ENCODE measurements at regions not wholly inside any gene's neighbourhood (a gene's known extent, or its start where the extent isn't known, plus 50 kb on each side); places are given as distances from the start of the nearest gene placed in this dataset.

GRCh38 chr9:108058135-108058814 lies 568.7 kb upstream of the KLF4 start:
- peaks cover 5% of the 10 kb centered on the region for H3K9me3 Mint-ChIP-seq (ENCODE audit: low read depth, unreplicated experiment)
- no peak for TF ChIP-seq CTCF (IDR thresholded peaks at IDR 0.05; ENCODE audit: unreplicated experiment)
- DNase-seq: peak; percentile 1
- no peak overlapping the region for H3K4me3 Mint-ChIP-seq (ENCODE audit: low read depth, unreplicated experiment)
- no peaks in the 10 kb centered on the region for H3K27me3 Mint-ChIP-seq (ENCODE audit: unreplicated experiment)
- CTCF ChIA-PET: no interaction called here
- intact Hi-C loops (cut with micrococcal nuclease; ENCODE audit: unreplicated experiment): loop anchor here (5.0 kb wide), 3 partner anchors 214 to 576 kb away; no protein-coding TSS in a partner anchor
- BruUV-seq (replicated peaks): no TSS peak
- peaks cover 32% of the 10 kb centered on the region for H3K4me1 Mint-ChIP-seq (ENCODE audit: low read depth, unreplicated experiment)
- no peak overlapping the region for H3K27ac Mint-ChIP-seq (ENCODE audit: unreplicated experiment)
- peaks cover 4% of the 10 kb centered on the region for H3K36me3 Mint-ChIP-seq (ENCODE audit: insufficient read depth, unreplicated experiment)

GRCh38 chr9:108057421-108058134 lies 568.0 kb upstream of the KLF4 start:
- peaks cover 32% of the 10 kb centered on the region for H3K4me1 Mint-ChIP-seq (ENCODE audit: low read depth, unreplicated experiment)

GRCh38 chr9:108056805-108057386 lies 567.3 kb upstream of the KLF4 start:
- intact Hi-C loops (cut with micrococcal nuclease; ENCODE audit: unreplicated experiment): loop anchor here (5.0 kb wide), 3 partner anchors 215 to 575 kb away; no protein-coding TSS in a partner anchor
- no peak for DNase-seq
- peaks cover 4% of the 10 kb centered on the region for H3K36me3 Mint-ChIP-seq (ENCODE audit: insufficient read depth, unreplicated experiment)
- H3K4me1 Mint-ChIP-seq (ENCODE audit: low read depth, unreplicated experiment): peaks cover 32% of the 10 kb centered on the region
- H3K4me3 Mint-ChIP-seq (ENCODE audit: low read depth, unreplicated experiment): no peak overlapping the region
- BruUV-seq (replicated peaks): no TSS peak
- H3K9me3 Mint-ChIP-seq (ENCODE audit: low read depth, unreplicated experiment): peaks cover 4% of the 10 kb centered on the region
- CTCF ChIA-PET: no interaction called here
- no peaks in the 10 kb centered on the region for H3K27me3 Mint-ChIP-seq (ENCODE audit: unreplicated experiment)
- no peak overlapping the region for H3K27ac Mint-ChIP-seq (ENCODE audit: unreplicated experiment)
- TF ChIP-seq CTCF (IDR thresholded peaks at IDR 0.05; ENCODE audit: unreplicated experiment): no peak

More at GRCh38 chr9:108057421-108058134, 568.0 kb upstream of the KLF4 start:
- H3K27ac Mint-ChIP-seq (ENCODE audit: unreplicated experiment): no peak overlapping the region
- no peak for TF ChIP-seq CTCF (IDR thresholded peaks at IDR 0.05; ENCODE audit: unreplicated experiment)
- H3K9me3 Mint-ChIP-seq (ENCODE audit: low read depth, unreplicated experiment): peaks cover 4% of the 10 kb centered on the region
- H3K36me3 Mint-ChIP-seq (ENCODE audit: insufficient read depth, unreplicated experiment): peaks cover 4% of the 10 kb centered on the region
- DNase-seq: peak; percentile 8
- intact Hi-C loops (cut with micrococcal nuclease; ENCODE audit: unreplicated experiment): loop anchor here (5.0 kb wide), 3 partner anchors 215 to 575 kb away; no protein-coding TSS in a partner anchor
- BruUV-seq (replicated peaks): no TSS peak
- H3K4me3 Mint-ChIP-seq (ENCODE audit: low read depth, unreplicated experiment): no peak overlapping the region
- no peaks in the 10 kb centered on the region for H3K27me3 Mint-ChIP-seq (ENCODE audit: unreplicated experiment)
- CTCF ChIA-PET: no interaction called here

- no peaks in the 10 kb centered on the region for H3K27me3 Mint-ChIP-seq (ENCODE audit: unreplicated experiment)
- BruUV-seq (replicated peaks): no TSS peak
- no peak for DNase-seq
- H3K9me3 Mint-ChIP-seq (ENCODE audit: low read depth, unreplicated experiment): peaks cover 4% of the 10 kb centered on the region
- intact Hi-C loops (cut with micrococcal nuclease; ENCODE audit: unreplicated experiment): loop anchor here (5.0 kb wide), 3 partner anchors 216 to 574 kb away; no protein-coding TSS in a partner anchor
- no peak overlapping the region for H3K4me3 Mint-ChIP-seq (ENCODE audit: low read depth, unreplicated experiment)
- H3K27ac Mint-ChIP-seq (ENCODE audit: unreplicated experiment): no peak overlapping the region
- peaks cover 4% of the 10 kb centered on the region for H3K36me3 Mint-ChIP-seq (ENCODE audit: insufficient read depth, unreplicated experiment)
- peaks cover 32% of the 10 kb centered on the region for H3K4me1 Mint-ChIP-seq (ENCODE audit: low read depth, unreplicated experiment)
- TF ChIP-seq CTCF (IDR thresholded peaks at IDR 0.05; ENCODE audit: unreplicated experiment): no peak
- CTCF ChIA-PET: no interaction called here
Observed at GRCh38 chr9:108056084-108056804, 566.7 kb upstream of the KLF4 start.
